Fibroblast of lung (primary cell): ENCODE measurements at regions not wholly inside any gene's neighbourhood (a gene's known extent, or its start where the extent isn't known, plus 50 kb on each side); places are given as distances from the start of the nearest gene placed in this dataset.

Experiments used
- DNase-seq, 2 donors: peaks; one replicate each; pipeline versions ENCODE4 v3.0.0 to v3.0.0-alpha.2; 2010; ENCODE audit warnings: low read depth in 2 of 2
- H2AFZ ChIP-seq: 2 replicates; pipeline ENCODE4 v1.5.1; 2012; ENCODE audit warnings: low read length, control low read depth, inconsistent platforms
- H3K27ac ChIP-seq: 2 replicates; pipeline ENCODE4 v1.5.1; 2011; ENCODE audit warnings: low read length, control low read depth; ENCODE audit not compliant: insufficient read depth
- H3K27me3 ChIP-seq: 2 replicates; pipeline ENCODE4 v1.5.1; 2011; ENCODE audit warnings: mild to moderate bottlenecking, low read length; ENCODE audit not compliant: control insufficient read depth, insufficient read depth
- H3K36me3 ChIP-seq: 2 replicates; pipeline ENCODE4 v1.5.1; 2011; ENCODE audit warnings: low read length; ENCODE audit not compliant: control insufficient read depth, insufficient read depth
- H3K4me1 ChIP-seq: 2 replicates; pipeline ENCODE4 v1.5.1; 2011; ENCODE audit warnings: low read length; ENCODE audit not compliant: control insufficient read depth, insufficient read depth; ENCODE audit errors: extremely low read depth
- H3K4me2 ChIP-seq: 2 replicates; pipeline ENCODE4 v1.5.1; 2011; ENCODE audit warnings: low read length, control low read depth; ENCODE audit not compliant: insufficient read depth; ENCODE audit errors: extremely low read depth
- H3K4me3 ChIP-seq, 4 experiments: fragments of 200-600 bp in 1 of 4; sonication (generic) in 1 of 4; replicated peaks in 1 of 4; 2 replicates each; pipeline ENCODE4 v1.5.1; 2011 to 2016; ENCODE audit warnings: low read length in 4 of 4, low read depth in 3 of 4, mild to moderate bottlenecking in 3 of 4, control low read depth in 2 of 4, inconsistent platforms in 1 of 4, mixed read lengths in 1 of 4; ENCODE audit not compliant: insufficient read depth in 1 of 4; ENCODE audit errors: control extremely low read depth in 1 of 4
- H3K79me2 ChIP-seq: 2 replicates; pipeline ENCODE4 v1.5.1; 2012; ENCODE audit warnings: mild to moderate bottlenecking, low read length, inconsistent platforms; ENCODE audit not compliant: control insufficient read depth, insufficient read depth
- H3K9ac ChIP-seq: 2 replicates; pipeline ENCODE4 v1.5.1; 2011; ENCODE audit warnings: mild to moderate bottlenecking, low read length, control low read depth; ENCODE audit not compliant: insufficient read depth
- H3K9me3 ChIP-seq: 2 replicates; pipeline ENCODE4 v1.5.1; 2012; ENCODE audit warnings: low read depth, low read length; ENCODE audit not compliant: control insufficient read depth, insufficient read depth
- H4K20me1 ChIP-seq: 2 replicates; pipeline ENCODE4 v1.5.1; 2011; ENCODE audit warnings: low read length; ENCODE audit not compliant: control insufficient read depth, insufficient read depth; ENCODE audit errors: extremely low read depth
- EZH2 ChIP-seq: IDR thresholded peaks from 2 replicates; pipeline ENCODE4 v1.5.1; 2012; ENCODE audit warnings: low read length, control low read depth, mild to moderate bottlenecking; ENCODE audit errors: missing control alignments
- TF ChIP-seq, protein P1 (sequence below), 2 donors: IDR thresholded peaks in 1 of 2; conservative IDR thresholded peaks in 1 of 2; 1 replicate in 1 of 2; 2 replicates in 1 of 2; pipeline ENCODE4 v1.5.1; 2011 to 2012; ENCODE audit warnings: low read length in 2 of 2, control low read depth in 1 of 2, inconsistent platforms in 1 of 2, low read depth in 1 of 2, mild to moderate bottlenecking in 1 of 2

DNA sequence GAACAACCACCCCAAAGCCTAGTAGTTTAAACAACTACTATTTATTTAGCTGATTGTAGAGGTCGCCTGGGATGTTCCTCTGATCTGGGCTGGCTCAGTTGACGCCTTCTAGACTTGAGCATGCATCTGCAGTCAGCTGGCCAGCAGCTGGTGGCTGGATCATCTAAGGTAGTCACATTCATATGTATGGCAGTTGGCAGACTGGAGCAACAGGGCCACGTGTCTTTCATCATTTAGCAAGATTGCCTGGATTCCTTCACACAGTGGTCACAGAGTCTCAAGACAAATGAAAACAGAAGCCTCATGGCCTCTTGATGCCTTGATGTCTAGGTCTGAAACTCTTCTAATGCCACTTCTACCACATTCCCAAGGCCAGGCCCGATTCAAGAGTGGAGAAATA lies 220.6 kb upstream of the S100G start:
- Histone ChIP-seq H3K9ac (no peak overlapping the region), H3K27me3 (no peaks in the 10 kb centered on the region), H4K20me1 (no peaks in the 10 kb centered on the region), H3K36me3 (no peaks in the 10 kb centered on the region), H3K4me3 (no peak overlapping the region), H3K4me2 (no peak overlapping the region), H2AFZ (no peak overlapping the region), H3K9me3 (no peaks in the 10 kb centered on the region), H3K4me1 (no peaks in the 10 kb centered on the region), H3K79me2 (no peaks in the 10 kb centered on the region), H3K27ac (no peak overlapping the region)
- TF ChIP-seq, protein P1, sequence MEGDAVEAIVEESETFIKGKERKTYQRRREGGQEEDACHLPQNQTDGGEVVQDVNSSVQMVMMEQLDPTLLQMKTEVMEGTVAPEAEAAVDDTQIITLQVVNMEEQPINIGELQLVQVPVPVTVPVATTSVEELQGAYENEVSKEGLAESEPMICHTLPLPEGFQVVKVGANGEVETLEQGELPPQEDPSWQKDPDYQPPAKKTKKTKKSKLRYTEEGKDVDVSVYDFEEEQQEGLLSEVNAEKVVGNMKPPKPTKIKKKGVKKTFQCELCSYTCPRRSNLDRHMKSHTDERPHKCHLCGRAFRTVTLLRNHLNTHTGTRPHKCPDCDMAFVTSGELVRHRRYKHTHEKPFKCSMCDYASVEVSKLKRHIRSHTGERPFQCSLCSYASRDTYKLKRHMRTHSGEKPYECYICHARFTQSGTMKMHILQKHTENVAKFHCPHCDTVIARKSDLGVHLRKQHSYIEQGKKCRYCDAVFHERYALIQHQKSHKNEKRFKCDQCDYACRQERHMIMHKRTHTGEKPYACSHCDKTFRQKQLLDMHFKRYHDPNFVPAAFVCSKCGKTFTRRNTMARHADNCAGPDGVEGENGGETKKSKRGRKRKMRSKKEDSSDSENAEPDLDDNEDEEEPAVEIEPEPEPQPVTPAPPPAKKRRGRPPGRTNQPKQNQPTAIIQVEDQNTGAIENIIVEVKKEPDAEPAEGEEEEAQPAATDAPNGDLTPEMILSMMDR (conservative IDR thresholded peaks at IDR 0.05 in 1 of 2, IDR thresholded peaks at IDR 0.05 in 1 of 2; ENCODE audit: low read depth in 1 of 2, low read length in 2 of 2) = no peak
- TF ChIP-seq EZH2 = no peak
- peak in 1 of 2 donors; percentile 41 for DNase-seq

DNA sequence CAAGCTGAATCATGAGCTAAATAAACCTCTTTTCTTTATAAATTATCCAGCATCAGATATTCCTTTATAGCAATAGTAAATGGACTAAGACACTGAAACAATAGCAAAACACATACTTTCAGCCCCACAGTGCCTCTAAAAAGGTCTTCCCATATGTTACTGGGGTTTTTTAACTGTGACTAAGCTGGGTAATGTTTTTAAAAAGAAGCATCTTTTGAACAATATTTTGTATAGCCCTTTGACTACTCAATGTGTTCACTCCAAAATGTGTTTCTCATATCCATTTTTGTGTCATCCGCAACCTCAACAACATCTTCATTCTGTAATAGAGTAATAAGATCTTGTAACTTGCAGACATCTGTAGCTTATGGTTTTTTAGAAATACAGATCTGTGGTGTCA lies 218.7 kb upstream of the S100G start:
- no peaks in the 10 kb centered on the region for H3K9me3 ChIP-seq
- H3K4me1 ChIP-seq = peaks cover under 1% of the 10 kb centered on the region
- no peaks in the 10 kb centered on the region for H4K20me1 ChIP-seq
- H2AFZ ChIP-seq = no peak overlapping the region
- H3K9ac ChIP-seq = no peak overlapping the region
- no peaks in the 10 kb centered on the region for H3K36me3 ChIP-seq
- no peak for DNase-seq
- no peaks in the 10 kb centered on the region for H3K79me2 ChIP-seq
- no peaks in the 10 kb centered on the region for H3K27me3 ChIP-seq
- no peak for TF ChIP-seq EZH2
- TF ChIP-seq, protein P1 (conservative IDR thresholded peaks at IDR 0.05 in 1 of 2, IDR thresholded peaks at IDR 0.05 in 1 of 2; ENCODE audit: low read depth in 1 of 2, low read length in 2 of 2) = no peak
- H3K27ac ChIP-seq = no peak overlapping the region
- H3K4me3 ChIP-seq = no peak overlapping the region
- H3K4me2 ChIP-seq = no peak overlapping the region

DNA sequence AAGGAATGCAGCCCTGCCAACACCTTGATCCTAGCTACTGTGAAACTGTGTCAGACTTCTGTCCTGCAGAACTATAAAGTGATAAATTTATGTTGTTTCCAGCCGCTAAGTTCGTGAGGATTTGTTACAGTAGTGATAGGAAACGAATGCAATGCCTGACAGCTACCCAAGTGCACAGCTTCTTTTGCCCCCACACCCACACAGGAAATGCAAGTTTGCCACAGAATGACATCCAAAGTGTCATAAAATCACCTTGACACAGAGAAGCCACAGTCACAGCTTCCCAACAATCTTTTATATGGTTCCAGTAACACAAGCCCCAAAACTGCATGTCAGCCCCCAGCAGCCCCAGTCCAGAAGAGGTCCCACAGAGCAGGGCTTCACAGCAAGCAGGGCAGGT lies 216.9 kb upstream of the S100G start:
- Histone ChIP-seq H3K27ac (no peak overlapping the region), H4K20me1 (no peaks in the 10 kb centered on the region), H3K9ac (no peak overlapping the region), H3K4me3 (no peak overlapping the region), H3K4me1 (peaks cover 2% of the 10 kb centered on the region), H3K9me3 (no peaks in the 10 kb centered on the region), H2AFZ (no peak overlapping the region), H3K4me2 (no peak overlapping the region), H3K36me3 (no peaks in the 10 kb centered on the region), H3K27me3 (no peaks in the 10 kb centered on the region), H3K79me2 (no peaks in the 10 kb centered on the region)
- TF ChIP-seq EZH2 = no peak
- TF ChIP-seq, protein P1 (conservative IDR thresholded peaks at IDR 0.05 in 1 of 2, IDR thresholded peaks at IDR 0.05 in 1 of 2; ENCODE audit: low read depth in 1 of 2, low read length in 2 of 2) = no peak
- DNase-seq = no peak
